Endothelial cell of hepatic sinusoid (primary cell): ENCODE measurements at regions not wholly inside any gene's neighbourhood (a gene's known extent, or its start where the extent isn't known, plus 50 kb on each side); places are given as distances from the start of the nearest gene placed in this dataset.

Source experiments
- in situ Hi-C: cut with HindIII; loops from 2 replicates; pipeline ENCODE4 v1.10.0; 2017; ENCODE audit warnings: low sequenced_read_pairs

DNA sequence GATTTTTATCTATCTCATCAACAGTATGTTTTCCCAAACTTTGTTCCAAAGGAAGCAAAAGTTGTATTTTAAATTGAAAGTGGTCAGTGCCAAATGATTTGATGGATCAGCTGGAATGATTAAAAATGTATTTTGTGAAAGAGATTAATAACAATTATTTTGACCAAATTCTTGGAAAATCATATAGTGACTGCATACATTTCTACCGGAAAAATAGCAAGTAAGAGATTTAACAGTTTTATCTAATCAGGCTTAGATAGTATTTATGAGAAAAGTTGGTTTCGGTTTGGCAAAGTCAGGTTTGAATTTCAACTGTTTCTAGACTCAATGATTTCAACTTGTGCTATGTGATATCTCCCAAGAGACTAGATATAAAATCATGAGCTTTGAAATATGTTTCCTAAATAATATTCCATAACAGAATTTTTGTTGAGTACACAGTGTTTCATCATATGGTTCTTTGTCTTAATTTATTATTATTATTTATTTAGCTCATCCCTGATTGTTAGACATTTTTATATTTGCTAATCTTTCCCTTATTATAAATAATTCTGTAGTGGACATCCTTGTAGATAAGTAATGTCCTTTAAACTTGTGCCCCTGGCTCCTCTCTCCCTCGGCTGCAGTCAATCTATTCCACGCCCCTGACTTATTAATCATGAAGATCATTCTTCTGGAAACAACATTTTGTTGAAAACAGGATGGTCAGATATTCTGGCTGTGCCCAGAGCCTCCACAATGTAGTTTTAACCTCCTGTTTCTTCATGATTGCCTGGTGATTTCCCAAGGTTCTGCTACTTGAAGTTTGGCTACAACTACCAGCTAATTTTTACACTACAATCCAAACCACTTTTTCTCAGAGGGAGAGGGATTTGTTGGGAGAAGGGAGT, 520.7 kb upstream of the TCF4 start:
- in situ Hi-C loops: no loop called here

DNA sequence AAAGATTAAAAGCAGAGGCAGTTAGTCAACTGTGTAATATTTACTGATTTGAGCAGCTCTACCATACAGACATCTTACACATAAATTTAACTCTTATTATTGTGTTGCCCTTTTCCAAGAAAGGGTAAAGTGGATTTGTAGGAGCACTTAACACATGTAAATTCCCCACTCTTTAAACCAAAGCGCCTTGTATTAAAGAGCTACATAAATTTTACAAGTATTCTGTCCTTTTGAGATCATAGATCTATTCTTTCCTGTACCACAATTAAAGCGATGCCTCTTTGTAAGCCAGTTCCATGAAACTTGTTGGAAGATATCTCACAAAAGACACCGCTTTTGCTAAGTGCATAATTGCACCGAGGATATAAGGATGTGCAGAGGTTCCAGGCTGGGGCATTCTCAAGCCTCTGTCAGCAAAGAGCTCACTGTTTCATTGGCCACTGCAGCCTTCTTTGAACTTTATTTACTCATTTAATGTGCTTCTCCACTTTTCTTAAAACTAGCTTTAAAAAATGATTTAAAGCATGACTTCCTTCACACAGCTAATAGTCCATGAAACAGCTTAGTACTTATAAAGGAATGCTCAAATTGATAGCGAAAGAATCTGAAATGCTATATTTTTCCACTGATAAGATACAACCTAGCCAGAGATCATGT, 520.0 kb upstream of the TCF4 start:
- in situ Hi-C loops: no loop called here

- in situ Hi-C loops: no loop called here
These were observed 512.2 kb upstream of the TCF4 start for GRCh38 chr18:56100090-56100722.

- in situ Hi-C loops: no loop called here
These were observed 509.6 kb upstream of the TCF4 start for GRCh38 chr18:56097621-56098020.

DNA sequence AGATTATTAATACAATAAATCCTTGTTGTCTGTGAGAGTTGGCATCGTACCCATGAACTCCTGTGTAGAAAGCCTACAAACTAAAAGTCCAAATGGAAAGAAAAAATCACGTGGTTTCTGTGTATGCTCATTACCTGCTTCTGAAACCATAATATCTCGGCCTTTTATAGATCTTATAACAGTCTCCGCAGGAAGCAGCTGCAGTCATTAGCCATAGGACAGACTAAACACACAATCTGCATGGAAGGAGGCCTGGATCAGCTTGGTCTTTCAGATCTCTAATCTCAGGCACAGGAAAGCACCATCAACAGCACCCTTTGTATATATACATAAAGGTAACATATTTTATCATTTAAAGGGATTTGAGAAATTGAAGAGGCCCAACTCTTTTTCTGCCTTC, 508.9 kb upstream of the TCF4 start:
- in situ Hi-C loops: no loop called here

GRCh38 chr18:56089612-56090258, 501.7 kb upstream of the TCF4 start:
- in situ Hi-C loops: no loop called here

GRCh38 chr18:56086786-56087185, 498.8 kb upstream of the TCF4 start:
- in situ Hi-C loops: no loop called here

DNA sequence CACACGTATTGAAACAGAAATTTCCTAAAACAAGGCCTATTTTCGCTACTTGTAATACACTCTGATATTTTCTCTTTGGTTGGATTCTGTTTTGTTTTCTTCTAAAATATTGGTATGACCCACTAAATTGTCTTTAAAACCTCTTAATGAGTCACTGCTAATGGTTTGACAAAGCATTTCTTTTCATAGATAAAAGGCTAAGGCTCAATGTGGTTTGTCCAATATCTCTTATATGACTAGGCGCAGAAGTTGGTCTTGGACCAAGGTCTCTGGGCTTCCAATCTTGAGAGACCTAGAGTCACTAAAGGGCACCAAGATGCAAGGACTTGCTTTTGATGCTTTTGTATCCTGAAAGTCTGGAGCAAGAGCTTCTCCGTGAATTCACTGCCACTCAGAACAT, 498.2 kb upstream of the TCF4 start:
- in situ Hi-C loops: no loop called here

- in situ Hi-C loops: no loop called here
These were observed 497.6 kb upstream of the TCF4 start for GRCh38 chr18:56085551-56085950.

- in situ Hi-C loops: no loop called here
These were observed 495.7 kb upstream of the TCF4 start for GRCh38 chr18:56083523-56084287.

DNA sequence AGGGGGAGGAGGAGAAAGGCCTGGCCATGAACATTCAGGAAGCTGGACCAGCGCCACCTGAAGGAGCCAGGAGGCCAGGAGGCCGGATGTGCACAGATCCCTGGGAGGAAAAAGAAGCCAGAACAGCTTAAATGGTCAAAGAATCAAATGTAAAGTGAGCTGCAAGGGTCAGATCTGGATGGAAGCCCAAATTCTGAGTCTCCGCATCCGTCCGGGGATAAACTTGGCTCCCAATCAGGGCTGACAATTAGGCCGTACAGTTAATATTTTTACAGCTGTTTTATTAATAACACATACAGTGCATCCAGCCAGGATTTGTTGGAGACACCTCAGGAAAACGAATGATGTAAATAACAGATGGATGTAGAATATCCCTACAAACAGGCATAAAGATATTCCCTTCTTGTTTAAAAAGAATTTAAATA, 495.1 kb upstream of the TCF4 start:
- in situ Hi-C loops: no loop called here

GRCh38 chr18:56076723-56077122, 488.7 kb upstream of the TCF4 start:
- in situ Hi-C loops: no loop called here

- in situ Hi-C loops: no loop called here
These were observed 480.7 kb upstream of the TCF4 start for GRCh38 chr18:56068701-56069100.

DNA sequence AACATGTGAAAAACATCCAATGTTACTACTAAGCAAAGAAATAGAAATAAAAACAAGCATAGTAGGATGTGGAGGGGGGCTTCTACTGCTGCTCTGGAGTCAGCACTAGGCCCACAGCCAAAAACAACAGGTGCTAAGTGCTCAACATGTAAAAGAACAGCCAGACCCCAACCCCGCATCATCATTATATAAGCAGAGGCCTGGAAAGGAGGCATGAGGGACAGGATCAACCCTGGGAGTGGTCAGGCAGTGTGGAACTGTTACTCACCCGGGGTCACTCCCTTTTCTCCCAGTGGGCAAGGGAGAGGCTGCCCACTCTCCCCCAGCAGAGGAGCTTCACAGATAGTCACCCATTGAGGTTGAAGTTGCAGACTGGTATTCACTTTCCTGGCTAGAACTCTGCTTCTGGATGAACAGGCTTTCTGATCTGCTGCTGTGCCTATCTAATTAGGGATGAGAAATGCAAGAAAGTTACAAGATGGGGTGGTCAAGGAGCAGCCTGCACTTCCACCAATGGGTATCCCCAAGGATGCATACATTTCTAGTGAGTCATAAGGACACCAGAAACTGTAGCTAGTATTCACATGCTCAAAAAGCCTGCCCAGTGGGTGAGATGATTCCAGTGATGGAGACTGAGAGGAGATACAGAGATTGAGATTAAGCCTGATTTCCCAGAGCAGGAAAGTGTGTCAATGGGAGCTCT, 480.1 kb upstream of the TCF4 start:
- in situ Hi-C loops: no loop called here

DNA sequence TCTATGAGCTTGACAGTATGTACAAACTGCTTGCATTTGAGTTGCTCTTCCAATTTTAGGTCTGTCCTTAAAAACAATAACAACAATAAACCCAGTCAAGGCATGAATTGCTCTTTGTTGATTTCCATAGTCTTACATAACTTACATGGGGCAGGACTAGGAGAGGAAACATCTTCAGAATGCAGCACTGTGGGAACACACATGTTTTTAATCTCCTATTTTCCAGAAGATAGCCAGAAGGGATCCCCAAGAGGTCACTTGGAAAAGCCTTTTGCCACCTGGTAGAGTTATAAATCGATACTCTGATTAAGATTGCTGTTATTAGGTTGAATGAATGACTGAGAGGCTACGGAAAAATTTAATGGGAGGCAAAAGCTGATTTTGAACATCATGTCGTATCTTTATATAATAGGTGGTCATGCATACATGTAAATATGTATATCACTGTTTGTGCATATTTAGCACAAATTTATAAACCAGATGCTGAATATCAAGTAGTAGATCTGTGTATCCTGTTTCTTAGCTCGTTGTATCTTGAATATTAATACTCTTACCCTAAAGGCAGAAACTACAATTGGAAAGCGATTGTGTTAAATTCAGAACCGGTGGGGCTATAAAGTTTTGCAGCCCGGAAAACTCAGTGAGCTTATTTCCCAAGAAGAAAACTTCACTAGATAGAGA, 479.4 kb upstream of the TCF4 start:
- in situ Hi-C loops: no loop called here

- in situ Hi-C loops: no loop called here
These were observed 478.7 kb upstream of the TCF4 start for GRCh38 chr18:56066524-56067213.

GRCh38 chr18:56065086-56065485, 477.1 kb upstream of the TCF4 start:
- in situ Hi-C loops: no loop called here

- in situ Hi-C loops: no loop called here
These were observed 474.9 kb upstream of the TCF4 start for GRCh38 chr18:56062931-56063330.
